ENCODE measurements at regions not wholly inside any gene's neighbourhood (a gene's known extent, or its start where the extent isn't known, plus 50 kb on each side); places are given as distances from the start of the nearest gene placed in this dataset.

DNA sequence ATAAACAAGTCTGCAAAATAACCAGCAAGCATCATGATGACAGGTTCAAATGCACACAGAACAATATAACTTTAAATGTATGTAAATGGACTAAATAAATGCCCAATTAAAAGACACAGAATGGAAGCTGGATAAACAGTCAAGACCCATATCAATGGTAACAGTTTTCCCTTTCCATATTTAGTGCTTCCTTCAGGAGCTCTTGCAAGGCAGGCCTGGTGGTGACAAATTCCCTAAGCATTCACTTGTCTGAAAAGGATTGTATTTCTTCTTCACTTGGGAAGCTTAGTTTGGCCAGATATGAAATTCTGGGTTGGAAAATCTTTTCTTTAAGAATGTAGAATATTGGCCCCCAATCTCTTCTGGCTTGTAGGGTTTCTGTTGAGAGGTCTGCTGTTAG, 120.2 kb upstream of the RASA1 start:
- TF ChIP-seq, protein P1, sequence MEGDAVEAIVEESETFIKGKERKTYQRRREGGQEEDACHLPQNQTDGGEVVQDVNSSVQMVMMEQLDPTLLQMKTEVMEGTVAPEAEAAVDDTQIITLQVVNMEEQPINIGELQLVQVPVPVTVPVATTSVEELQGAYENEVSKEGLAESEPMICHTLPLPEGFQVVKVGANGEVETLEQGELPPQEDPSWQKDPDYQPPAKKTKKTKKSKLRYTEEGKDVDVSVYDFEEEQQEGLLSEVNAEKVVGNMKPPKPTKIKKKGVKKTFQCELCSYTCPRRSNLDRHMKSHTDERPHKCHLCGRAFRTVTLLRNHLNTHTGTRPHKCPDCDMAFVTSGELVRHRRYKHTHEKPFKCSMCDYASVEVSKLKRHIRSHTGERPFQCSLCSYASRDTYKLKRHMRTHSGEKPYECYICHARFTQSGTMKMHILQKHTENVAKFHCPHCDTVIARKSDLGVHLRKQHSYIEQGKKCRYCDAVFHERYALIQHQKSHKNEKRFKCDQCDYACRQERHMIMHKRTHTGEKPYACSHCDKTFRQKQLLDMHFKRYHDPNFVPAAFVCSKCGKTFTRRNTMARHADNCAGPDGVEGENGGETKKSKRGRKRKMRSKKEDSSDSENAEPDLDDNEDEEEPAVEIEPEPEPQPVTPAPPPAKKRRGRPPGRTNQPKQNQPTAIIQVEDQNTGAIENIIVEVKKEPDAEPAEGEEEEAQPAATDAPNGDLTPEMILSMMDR (conservative IDR thresholded peaks at IDR 0.05; ENCODE audit: low read depth, low read length): no peak
- H3K4me3 ChIP-seq (ENCODE audit: low read depth, low read length): no peak overlapping the region
- no peak for DNase-seq (ENCODE audit: low read depth)

DNA sequence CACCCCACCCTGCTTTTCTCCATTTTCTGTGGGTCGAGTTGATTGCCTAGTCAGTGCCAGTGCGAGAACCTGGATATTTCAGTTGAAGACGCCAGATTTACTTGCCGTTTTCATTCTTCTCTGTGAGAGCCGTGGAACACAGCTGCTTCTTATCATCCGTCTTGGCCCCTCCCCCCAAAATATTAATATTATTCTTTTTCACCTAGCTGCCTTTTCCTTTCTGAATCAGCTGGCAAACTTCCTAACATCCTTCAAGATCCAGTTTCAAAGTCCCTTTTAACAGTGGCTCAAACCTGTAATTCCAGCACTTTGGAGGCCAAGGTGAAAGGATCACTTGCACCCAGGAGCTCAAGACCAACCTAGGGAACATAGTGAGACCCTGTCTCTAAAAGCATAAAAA, 117.1 kb upstream of the RASA1 start:
- H3K4me3 ChIP-seq (ENCODE audit: low read depth, low read length): no peak overlapping the region
- DNase-seq (ENCODE audit: low read depth): no peak
- TF ChIP-seq, protein P1 (conservative IDR thresholded peaks at IDR 0.05; ENCODE audit: low read depth, low read length): no peak

DNA sequence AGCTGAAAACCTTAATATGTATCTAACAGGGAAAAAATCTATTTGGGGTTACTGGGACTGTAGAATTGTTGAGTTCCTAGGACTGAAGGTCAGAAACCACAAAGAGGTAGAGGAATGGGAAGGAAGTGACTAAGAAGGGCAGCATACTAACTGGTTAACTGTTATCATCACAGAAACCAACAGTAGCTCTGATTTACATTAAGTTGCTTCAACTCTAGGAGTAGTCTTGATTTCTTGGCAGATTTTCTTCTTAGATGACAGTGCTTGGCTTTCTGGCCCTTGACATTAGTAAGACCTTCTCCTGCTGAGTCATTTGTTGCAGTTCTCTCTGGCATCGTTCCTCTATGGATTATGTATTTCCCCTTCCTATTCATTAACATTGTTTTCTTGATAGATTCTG, 116.1 kb upstream of the RASA1 start:
- peak; percentile 62 for DNase-seq (ENCODE audit: low read depth)
- H3K4me3 ChIP-seq (ENCODE audit: low read depth, low read length): no peak overlapping the region
- TF ChIP-seq, protein P1 (conservative IDR thresholded peaks at IDR 0.05; ENCODE audit: low read depth, low read length): no peak

DNA sequence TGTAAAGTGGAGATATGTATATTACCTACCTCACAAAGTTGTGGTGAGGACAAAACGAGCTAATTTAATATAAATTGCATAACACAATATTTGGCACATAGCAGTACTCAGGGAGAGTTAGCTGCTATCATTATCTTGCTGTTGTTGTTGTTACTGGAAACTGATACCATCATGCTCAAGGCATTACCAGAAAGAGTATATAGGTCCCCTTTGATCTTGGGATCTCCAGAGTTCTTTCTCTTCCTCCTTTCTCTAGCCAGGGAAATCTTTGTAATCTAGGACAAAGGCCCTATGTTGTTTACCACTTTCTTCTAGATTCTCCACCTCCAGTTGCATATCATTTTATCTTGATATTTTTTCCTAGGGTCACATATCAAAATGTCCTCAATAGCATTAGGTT, 114.8 kb upstream of the RASA1 start:
- no peak for DNase-seq (ENCODE audit: low read depth)
- no peak overlapping the region for H3K4me3 ChIP-seq (ENCODE audit: low read depth, low read length)
- TF ChIP-seq, protein P1 (conservative IDR thresholded peaks at IDR 0.05; ENCODE audit: low read depth, low read length): no peak

DNA sequence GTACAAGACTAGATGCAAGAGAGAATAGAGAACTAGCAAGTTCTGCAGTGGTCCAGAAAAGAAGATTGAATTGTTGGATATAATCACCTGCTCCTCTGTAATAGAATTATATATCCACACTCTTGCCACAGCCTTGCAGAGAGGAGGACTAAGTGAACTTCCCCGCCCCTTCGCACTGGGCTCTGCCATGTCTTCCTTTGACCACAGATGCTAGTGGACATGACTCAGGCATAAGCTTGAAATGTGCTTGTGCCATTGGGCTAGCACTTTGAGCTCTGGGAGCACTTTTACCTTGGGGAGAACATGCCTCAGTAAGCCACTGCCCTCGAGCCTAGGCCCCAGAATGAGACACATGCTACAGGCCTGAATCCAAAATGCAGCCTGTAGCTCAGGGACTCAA, 113.5 kb upstream of the RASA1 start:
- no peak for DNase-seq (ENCODE audit: low read depth)
- no peak overlapping the region for H3K4me3 ChIP-seq (ENCODE audit: low read depth, low read length)
- TF ChIP-seq, protein P1 (conservative IDR thresholded peaks at IDR 0.05; ENCODE audit: low read depth, low read length): no peak

DNA sequence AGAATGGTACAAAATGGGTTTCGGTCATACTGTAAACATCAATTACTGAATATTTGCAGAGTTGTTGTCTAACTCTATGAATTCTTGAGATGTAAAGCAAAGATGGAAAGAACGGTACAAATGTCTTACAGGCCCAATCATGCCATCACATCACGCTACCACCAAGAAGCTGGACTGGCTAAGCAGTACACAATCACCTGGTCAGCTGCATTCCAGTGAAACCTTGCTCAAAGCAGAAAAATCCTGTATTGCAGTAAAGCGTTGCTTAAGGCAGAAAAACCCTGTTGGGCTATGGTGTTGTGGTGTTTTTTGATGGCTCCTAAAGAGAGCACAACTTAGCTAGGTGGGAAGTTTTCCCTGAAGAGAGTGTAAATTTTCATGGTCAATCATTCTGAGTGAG, 112.6 kb upstream of the RASA1 start:
- no peak overlapping the region for H3K4me3 ChIP-seq (ENCODE audit: low read depth, low read length)
- DNase-seq (ENCODE audit: low read depth): no peak
- TF ChIP-seq, protein P1 (conservative IDR thresholded peaks at IDR 0.05; ENCODE audit: low read depth, low read length): no peak

DNA sequence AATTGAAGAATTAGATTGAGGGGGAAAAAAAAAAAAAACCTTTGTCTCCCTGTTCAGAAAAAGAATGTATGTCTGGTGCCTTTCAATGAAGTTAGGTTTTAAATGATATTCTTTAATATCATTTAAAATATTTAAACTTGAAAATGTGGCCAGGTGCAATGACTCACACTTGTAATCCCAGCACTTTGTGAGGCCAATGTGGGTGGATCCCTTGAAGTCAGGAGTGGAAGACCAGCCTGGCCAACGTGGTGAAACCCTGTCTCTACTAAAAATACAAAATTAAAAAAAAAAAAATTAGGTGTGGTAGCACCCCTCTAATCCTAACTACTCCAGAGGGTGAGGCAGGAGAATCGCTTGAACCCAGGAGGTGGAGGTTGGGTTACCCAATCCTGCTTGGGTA, 111.1 kb upstream of the RASA1 start:
- no peak overlapping the region for H3K4me3 ChIP-seq (ENCODE audit: low read depth, low read length)
- TF ChIP-seq, protein P1 (conservative IDR thresholded peaks at IDR 0.05; ENCODE audit: low read depth, low read length): no peak
- no peak for DNase-seq (ENCODE audit: low read depth)
